Activated CD4-positive, alpha-beta T cell treated with anti-CD3 and anti-CD28 coated beads for 36 hours (primary cell): ENCODE measurements at regions not wholly inside any gene's neighbourhood (a gene's known extent, or its start where the extent isn't known, plus 50 kb on each side); places are given as distances from the start of the nearest gene placed in this dataset.

Experiments used
- ATAC-seq: fragments of 200-7000 bp; cut with Tn5 transposase; one replicate; pipeline ENCODE4 v1.10.0; 2021; ENCODE audit warnings: mild to moderate bottlenecking, moderate library complexity
- CTCF ChIA-PET: fragments of 350-600 bp; sonication (Branson Sonifier 250); formaldehyde crosslinking; loops from one replicate; lab custom pipeline; 2021; ENCODE audit warnings: antibody characterized with exemption; lab: Charles Lee
- POLR2A ChIA-PET: fragments of 350-600 bp; sonication (Branson Sonifier 250); formaldehyde crosslinking; loops from one replicate; lab custom pipeline; 2021; ENCODE audit warnings: antibody characterized with exemption, inconsistent platforms; lab: Charles Lee
- DNase-seq: peaks from one replicate; pipeline ENCODE4 v3.0.0-alpha.2; 2020
- H3K27ac Mint-ChIP-seq: one replicate; pipeline ENCODE4 v1.8.0; 2021; ENCODE audit warnings: mixed read lengths
- H3K27me3 Mint-ChIP-seq: one replicate; pipeline ENCODE4 v1.8.0; 2021; ENCODE audit warnings: mixed read lengths
- H3K36me3 Mint-ChIP-seq: one replicate; pipeline ENCODE4 v1.8.0; 2021; ENCODE audit warnings: low read depth, mixed read lengths
- H3K4me1 Mint-ChIP-seq: one replicate; pipeline ENCODE4 v1.8.0; 2021; ENCODE audit warnings: mixed read lengths
- H3K4me3 Mint-ChIP-seq: one replicate; pipeline ENCODE4 v1.8.0; 2021; ENCODE audit warnings: mild to moderate bottlenecking, moderate library complexity, mixed read lengths
- H3K9me3 Mint-ChIP-seq: one replicate; pipeline ENCODE4 v1.8.0; 2021; ENCODE audit warnings: low read depth, mixed read lengths
- intact Hi-C, 2 experiments: fragments of 100-400 bp; cut with DNase I in 1 of 2; cut with micrococcal nuclease in 1 of 2; formaldehyde crosslinking; loops; one replicate each; pipeline versions ENCODE4 v1.14.2 to v1.15.1; 2022 to 2024; cut with DNase I, micrococcal nuclease

DNA sequence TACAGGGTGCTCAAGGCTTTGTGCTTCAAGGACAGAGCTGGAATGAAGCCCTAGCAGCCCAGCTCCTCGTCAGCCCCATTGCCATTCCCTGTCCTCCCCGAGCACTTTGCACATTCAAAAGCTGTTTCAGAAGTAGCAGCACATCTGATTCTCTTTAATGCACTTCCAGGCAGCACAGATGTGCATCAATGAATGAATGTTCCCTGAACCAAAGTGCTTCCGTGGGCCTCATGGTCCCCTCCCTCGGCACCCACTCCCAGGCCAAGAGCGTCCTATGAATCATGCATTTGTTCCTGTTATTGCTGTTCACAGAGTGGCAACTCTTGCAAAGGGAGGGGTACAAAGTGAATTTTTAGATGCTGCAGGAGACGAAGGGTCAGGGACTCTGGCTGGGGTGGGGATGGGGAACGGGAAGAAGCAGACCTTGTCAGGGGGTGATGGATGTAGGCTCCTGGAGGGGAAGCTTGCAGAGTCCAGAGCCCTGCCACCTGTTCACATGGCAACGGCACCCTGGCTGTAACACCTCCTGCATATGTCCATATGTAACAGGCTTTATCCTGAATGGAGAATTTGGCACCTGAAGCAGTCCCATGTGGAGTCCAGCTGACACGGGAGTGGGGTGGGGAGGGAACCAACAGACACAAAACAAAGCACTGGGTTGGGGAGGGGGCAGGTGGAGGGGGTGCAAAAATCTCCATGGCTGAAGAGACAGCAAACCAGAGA is 62.2 kb upstream of the BAIAP2L1 start:
- H3K27me3 Mint-ChIP-seq: no peaks in the 10 kb centered on the region
- ChIA-PET POLR2A (no interaction called here), CTCF (interaction anchor here (0.6 kb wide), 1 partner anchor 376 kb away, joined by 3 read pairs; no protein-coding TSS in a partner anchor)
- intact Hi-C loops: no loop called here
- DNase-seq (no peak), ATAC-seq (no peak)
- H3K4me1 Mint-ChIP-seq: no peaks in the 10 kb centered on the region
- no peak overlapping the region for H3K4me3 Mint-ChIP-seq
- H3K36me3 Mint-ChIP-seq: no peaks in the 10 kb centered on the region
- no peaks in the 10 kb centered on the region for H3K9me3 Mint-ChIP-seq
- H3K27ac Mint-ChIP-seq: no peak overlapping the region

- no peaks in the 10 kb centered on the region for H3K9me3 Mint-ChIP-seq
- ATAC-seq: no peak
These were observed 60.0 kb upstream of the BAIAP2L1 start for GRCh38 chr7:98460902-98461301.

DNA sequence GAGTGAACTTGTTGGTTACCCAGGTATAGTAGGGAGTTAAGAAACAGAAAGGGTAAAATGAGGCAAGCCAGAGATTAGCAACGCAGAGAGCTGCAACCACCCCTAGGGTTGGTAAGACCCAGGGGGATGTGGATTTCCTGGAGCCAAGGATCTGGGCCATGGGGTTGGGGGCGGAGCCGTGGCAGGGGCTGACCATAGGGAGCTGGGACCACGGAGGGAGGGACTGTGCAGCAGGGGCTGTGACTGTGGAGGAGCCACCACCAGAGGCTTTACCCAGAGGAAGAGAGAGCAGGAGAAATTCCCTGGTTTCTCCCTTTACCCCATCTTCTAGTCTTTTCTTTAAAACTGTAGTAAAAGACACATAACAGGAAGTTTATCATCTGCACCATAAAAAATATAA is 58.6 kb upstream of the BAIAP2L1 start:
- ChIA-PET POLR2A (interaction anchor here (0.7 kb wide), 1 partner anchor 81 kb away, joined by 3 read pairs; no protein-coding TSS in a partner anchor), CTCF (no interaction called here)
- Mint-ChIP-seq H3K27ac (no peak overlapping the region), H3K36me3 (no peaks in the 10 kb centered on the region), H3K9me3 (no peaks in the 10 kb centered on the region), H3K4me1 (no peaks in the 10 kb centered on the region), H3K4me3 (no peak overlapping the region), H3K27me3 (no peaks in the 10 kb centered on the region)
- DNase-seq (no peak), ATAC-seq (no peak)
- intact Hi-C loops: no loop called here

More at GRCh38 chr7:98460902-98461301, 60.0 kb upstream of the BAIAP2L1 start:
- intact Hi-C loops: no loop called here
- Mint-ChIP-seq H3K36me3 (no peaks in the 10 kb centered on the region), H3K4me3 (no peak overlapping the region), H3K4me1 (no peaks in the 10 kb centered on the region), H3K27me3 (no peaks in the 10 kb centered on the region), H3K27ac (no peak overlapping the region)
- no peak for DNase-seq
- CTCF ChIA-PET: no interaction called here
- POLR2A ChIA-PET: no interaction called here

DNA sequence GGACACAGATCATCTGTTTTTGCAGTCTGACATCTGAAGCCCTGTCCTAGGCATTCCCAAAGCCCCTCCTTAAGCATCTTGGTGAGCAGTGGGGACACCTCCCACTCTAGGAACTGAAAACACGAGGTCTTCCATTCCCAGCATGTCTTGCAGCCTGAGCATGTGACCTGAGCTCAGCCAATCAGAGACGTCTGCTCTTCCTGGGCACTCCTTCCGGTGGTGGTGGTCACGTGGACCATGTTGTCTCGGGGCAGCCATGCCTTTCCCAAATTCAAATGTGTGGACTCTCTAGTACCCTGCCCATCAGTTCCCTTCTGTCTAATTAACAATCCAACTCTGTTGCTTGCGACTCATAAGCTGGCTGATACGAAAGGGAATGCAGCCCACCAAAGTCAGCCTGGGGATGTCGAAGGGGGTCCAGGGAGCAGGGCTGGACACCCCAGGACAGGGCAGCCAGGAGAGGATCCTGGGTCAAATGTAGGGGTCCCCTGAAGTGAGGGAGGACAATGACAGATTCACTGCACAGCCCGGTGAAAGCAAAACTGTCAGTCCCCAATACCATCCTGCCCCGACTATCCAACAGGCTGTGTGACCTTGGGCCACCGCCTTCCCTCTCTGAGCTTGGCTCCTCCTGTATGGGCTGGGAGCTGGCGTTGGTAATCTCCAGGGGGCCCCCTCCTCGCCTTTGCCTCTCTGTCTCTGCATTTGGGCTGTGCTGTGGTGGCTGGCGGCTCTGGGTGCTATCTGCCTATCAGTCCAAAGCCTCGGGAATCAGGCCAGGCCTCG is 57.4 kb upstream of the BAIAP2L1 start:
- POLR2A ChIA-PET: no interaction called here
- ATAC-seq: no peak
- Mint-ChIP-seq H3K27ac (no peak overlapping the region), H3K27me3 (no peaks in the 10 kb centered on the region), H3K9me3 (no peaks in the 10 kb centered on the region), H3K4me3 (no peak overlapping the region), H3K36me3 (no peaks in the 10 kb centered on the region), H3K4me1 (no peaks in the 10 kb centered on the region)
- intact Hi-C loops: no loop called here
- DNase-seq: no peak
- CTCF ChIA-PET: no interaction called here

- no peak for DNase-seq
- Mint-ChIP-seq H3K36me3 (no peaks in the 10 kb centered on the region), H3K4me1 (no peaks in the 10 kb centered on the region), H3K4me3 (no peak overlapping the region), H3K27ac (no peak overlapping the region), H3K9me3 (peaks cover 7% of the 10 kb centered on the region), H3K27me3 (no peaks in the 10 kb centered on the region)
- ChIA-PET POLR2A (no interaction called here), CTCF (interaction anchor here (0.6 kb wide), 1 partner anchor 43 kb away, joined by 3 read pairs; no protein-coding TSS in a partner anchor)
- intact Hi-C loops: no loop called here
- ATAC-seq: no peak
These were observed 56.0 kb upstream of the BAIAP2L1 start for GRCh38 chr7:98456866-98457265.

DNA sequence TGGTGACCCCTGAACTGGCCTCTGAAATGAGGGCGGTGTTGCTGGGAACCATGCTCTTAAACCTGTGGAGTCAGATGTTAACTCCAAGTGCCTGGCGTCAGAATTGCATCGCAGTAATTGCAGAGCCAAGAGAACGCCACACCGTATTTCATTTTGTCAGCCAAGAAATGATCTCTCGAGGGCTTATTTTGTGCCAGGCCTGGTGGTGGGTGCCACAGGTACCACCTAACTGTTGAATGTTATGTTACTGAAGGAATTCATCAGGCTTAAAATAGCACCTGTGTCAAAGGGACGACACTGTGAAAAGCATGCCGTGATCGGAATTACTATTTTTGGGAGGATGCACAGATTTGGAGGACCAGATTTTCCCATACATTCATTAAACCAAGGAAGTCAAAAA is 51.9 kb upstream of the BAIAP2L1 start:
- no peaks in the 10 kb centered on the region for H3K4me1 Mint-ChIP-seq
- H3K36me3 Mint-ChIP-seq: no peaks in the 10 kb centered on the region
- ChIA-PET CTCF (interaction anchor here (0.7 kb wide), 1 partner anchor 303 kb away, joined by 3 read pairs; no protein-coding TSS in a partner anchor), POLR2A (no interaction called here)
- H3K27ac Mint-ChIP-seq: no peak overlapping the region
- ATAC-seq (no peak), DNase-seq (no peak)
- H3K4me3 Mint-ChIP-seq: no peak overlapping the region
- intact Hi-C loops: no loop called here
- no peaks in the 10 kb centered on the region for H3K27me3 Mint-ChIP-seq
- H3K9me3 Mint-ChIP-seq: peaks cover 7% of the 10 kb centered on the region
